ENCODE measurements at regions not wholly inside any gene's neighbourhood (a gene's known extent, or its start where the extent isn't known, plus 50 kb on each side); places are given as distances from the start of the nearest gene placed in this dataset.

- no peak overlapping the region for H3K27ac ChIP-seq (ENCODE audit: control insufficient read depth, insufficient read depth)
- H4K20me1 ChIP-seq (ENCODE audit: control insufficient read depth, insufficient read depth) = no peaks in the 10 kb centered on the region
- SMC1A ChIA-PET (ENCODE audit: uncharacterized antibody, unreplicated experiment) = interaction anchor here (0.8 to 1.0 kb wide), 2 partner anchors 9 to 140 kb away, joined by 3 read pairs; no protein-coding TSS in a partner anchor
- in situ Hi-C loops (cut with MboI) = no loop called here
- no peaks in the 10 kb centered on the region for H3K4me1 ChIP-seq (ENCODE audit: control insufficient read depth, insufficient read depth, low read length)
- no peaks in the 10 kb centered on the region for H3K27me3 ChIP-seq (replicated peaks in 1 of 2; ENCODE audit: control insufficient read depth in 2 of 2, insufficient read depth in 2 of 2, low read length in 1 of 2)
- H2AFZ ChIP-seq (ENCODE audit: control insufficient read depth, low read depth, low read length) = no peak overlapping the region
- TF ChIP-seq BCL11A (IDR thresholded peaks at IDR 0.05; ENCODE audit: low read depth, low read length) (no peak), NR2C1 (IDR thresholded peaks at IDR 0.05) (no peak), POLR2AphosphoS5 (IDR thresholded peaks at IDR 0.05; ENCODE audit: low read length) (no peak), EP300 (IDR thresholded peaks at IDR 0.05; ENCODE audit: borderline replicate concordance in 1 of 2, control insufficient read depth in 1 of 2, low read depth in 2 of 2, low read length in 2 of 2) (no peak), KLF5 (IDR thresholded peaks at IDR 0.05; ENCODE audit: partially characterized antibody) (no peak), TCF7 (IDR thresholded peaks at IDR 0.05; ENCODE audit: borderline replicate concordance) (no peak), PAX5 (IDR thresholded peaks at IDR 0.05; ENCODE audit: borderline replicate concordance, low read depth, low read length) (no peak), EGR1 (IDR thresholded peaks at IDR 0.05; ENCODE audit: borderline replicate concordance in 1 of 2, low read depth in 2 of 2, low read length in 2 of 2) (no peak), GATAD2B (conservative IDR thresholded peaks at IDR 0.05; ENCODE audit: low read depth) (no peak), NBN (IDR thresholded peaks at IDR 0.05) (no peak), ZBED1 (IDR thresholded peaks at IDR 0.05; ENCODE audit: borderline replicate concordance) (no peak), IRF4 (IDR thresholded peaks at IDR 0.05; ENCODE audit: low read depth, low read length) (no peak), MTA3 (IDR thresholded peaks at IDR 0.05; ENCODE audit: borderline replicate concordance, low read length) (no peak), HDGF (IDR thresholded peaks at IDR 0.05) (no peak), ZNF622 (IDR thresholded peaks at IDR 0.05) (no peak), ATF7 (IDR thresholded peaks at IDR 0.05; ENCODE audit: low read depth) (no peak), KDM1A (IDR thresholded peaks at IDR 0.05; ENCODE audit: borderline replicate concordance) (no peak), CHD1 (IDR thresholded peaks at IDR 0.05; ENCODE audit: low read depth, low read length) (no peak)
- TF ChIP-seq, protein P1, sequence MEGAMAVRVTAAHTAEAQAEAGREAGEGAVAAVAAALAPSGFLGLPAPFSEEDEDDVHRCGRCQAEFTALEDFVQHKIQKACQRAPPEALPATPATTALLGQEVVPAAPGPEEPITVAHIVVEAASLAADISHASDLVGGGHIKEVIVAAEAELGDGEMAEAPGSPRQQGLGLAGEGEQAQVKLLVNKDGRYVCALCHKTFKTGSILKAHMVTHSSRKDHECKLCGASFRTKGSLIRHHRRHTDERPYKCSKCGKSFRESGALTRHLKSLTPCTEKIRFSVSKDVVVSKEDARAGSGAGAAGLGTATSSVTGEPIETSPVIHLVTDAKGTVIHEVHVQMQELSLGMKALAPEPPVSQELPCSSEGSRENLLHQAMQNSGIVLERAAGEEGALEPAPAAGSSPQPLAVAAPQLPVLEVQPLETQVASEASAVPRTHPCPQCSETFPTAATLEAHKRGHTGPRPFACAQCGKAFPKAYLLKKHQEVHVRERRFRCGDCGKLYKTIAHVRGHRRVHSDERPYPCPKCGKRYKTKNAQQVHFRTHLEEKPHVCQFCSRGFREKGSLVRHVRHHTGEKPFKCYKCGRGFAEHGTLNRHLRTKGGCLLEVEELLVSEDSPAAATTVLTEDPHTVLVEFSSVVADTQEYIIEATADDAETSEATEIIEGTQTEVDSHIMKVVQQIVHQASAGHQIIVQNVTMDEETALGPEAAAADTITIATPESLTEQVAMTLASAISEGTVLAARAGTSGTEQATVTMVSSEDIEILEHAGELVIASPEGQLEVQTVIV (IDR thresholded peaks at IDR 0.05; ENCODE audit: borderline replicate concordance, partially characterized antibody) = no peak
- TF ChIP-seq, protein P2, sequence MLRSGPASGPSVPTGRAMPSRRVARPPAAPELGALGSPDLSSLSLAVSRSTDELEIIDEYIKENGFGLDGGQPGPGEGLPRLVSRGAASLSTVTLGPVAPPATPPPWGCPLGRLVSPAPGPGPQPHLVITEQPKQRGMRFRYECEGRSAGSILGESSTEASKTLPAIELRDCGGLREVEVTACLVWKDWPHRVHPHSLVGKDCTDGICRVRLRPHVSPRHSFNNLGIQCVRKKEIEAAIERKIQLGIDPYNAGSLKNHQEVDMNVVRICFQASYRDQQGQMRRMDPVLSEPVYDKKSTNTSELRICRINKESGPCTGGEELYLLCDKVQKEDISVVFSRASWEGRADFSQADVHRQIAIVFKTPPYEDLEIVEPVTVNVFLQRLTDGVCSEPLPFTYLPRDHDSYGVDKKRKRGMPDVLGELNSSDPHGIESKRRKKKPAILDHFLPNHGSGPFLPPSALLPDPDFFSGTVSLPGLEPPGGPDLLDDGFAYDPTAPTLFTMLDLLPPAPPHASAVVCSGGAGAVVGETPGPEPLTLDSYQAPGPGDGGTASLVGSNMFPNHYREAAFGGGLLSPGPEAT (IDR thresholded peaks at IDR 0.05; ENCODE audit: low read depth) = no peak
- CTCF ChIA-PET = no interaction called here
- POLR2A ChIA-PET = no interaction called here
- ATAC-seq = no peak
- H3K36me3 ChIP-seq (ENCODE audit: control insufficient read depth in 2 of 2, insufficient read depth in 2 of 2, low read length in 1 of 2) = no peaks in the 10 kb centered on the region
- RAD21 ChIA-PET (ENCODE audit: unreplicated experiment) = no interaction called here
- H3K9me3 ChIP-seq (replicated peaks; ENCODE audit: control insufficient read depth, insufficient read depth, low read length) = no peaks in the 10 kb centered on the region
- H3K79me2 ChIP-seq (ENCODE audit: control insufficient read depth, insufficient read depth, low read length) = no peaks in the 10 kb centered on the region
- no TSS peak for BruUV-seq (replicated peaks)
- no peak overlapping the region for H3K4me2 ChIP-seq (ENCODE audit: control insufficient read depth, insufficient read depth)
- FAIRE-seq = no peak
- no peak overlapping the region for H3K4me3 ChIP-seq
- no peak for DNase-seq (ENCODE audit: low read depth, low spot score)
- H3K9ac ChIP-seq (ENCODE audit: control insufficient read depth, insufficient read depth, low read length) = no peak overlapping the region
- intact Hi-C loops (cut with micrococcal nuclease; ENCODE audit: unreplicated experiment) = loop anchor here (10.0 kb wide), 1 partner anchor 58 kb away; no protein-coding TSS in a partner anchor
- WGBS (ENCODE audit: insufficient coverage, insufficient replicate concordance, low lambda C conversion rate, missing lambda C conversion rate) = 11% methylated on average over 1 of the region's 1 CpG
Measured at GRCh38 chr7:54476609-54477008, 65.6 kb upstream of the VSTM2A start.

All from GM12878 (cell line).